Left ventricle myocardium inferior (tissue), 1 donor: ENCODE measurements at regions not wholly inside any gene's neighbourhood (a gene's known extent, or its start where the extent isn't known, plus 50 kb on each side); places are given as distances from the start of the nearest gene placed in this dataset.

ENCODE experiments used
- DNase-seq: peaks from one replicate; pipeline ENCODE4 v3.0.0-alpha.2; 2020
- H3K27ac ChIP-seq: fragments of 200-600 bp; replicated peaks from 2 replicates; pipeline ENCODE4 v1.8.0; 2021
- H3K27me3 ChIP-seq: fragments of 200-600 bp; 2 replicates; pipeline ENCODE4 v1.8.0; 2021; ENCODE audit warnings: low read depth
- H3K36me3 ChIP-seq: fragments of 200-600 bp; 2 replicates; pipeline ENCODE4 v1.8.0; 2021
- H3K4me1 ChIP-seq: fragments of 200-600 bp; 2 replicates; pipeline ENCODE4 v1.8.0; 2021
- H3K4me3 ChIP-seq: fragments of 200-600 bp; 2 replicates; pipeline ENCODE4 v1.8.0; 2021; ENCODE audit warnings: mild to moderate bottlenecking, moderate library complexity
- H3K9me3 ChIP-seq: fragments of 200-600 bp; replicated peaks from 2 replicates; pipeline ENCODE4 v1.8.0; 2021
- intact Hi-C: fragments of 100-400 bp; cut with micrococcal nuclease; formaldehyde crosslinking; loops from one replicate; pipeline ENCODE4 v1.11.0; 2022
- TF ChIP-seq, protein P1 (sequence below): fragments of 200-600 bp; IDR thresholded peaks from 2 replicates; pipeline ENCODE4 v1.8.0; 2021; ENCODE audit warnings: antibody characterized with exemption, mild to moderate bottlenecking, borderline replicate concordance
- donor health status: DM: no; HTN: yes; CAD: no; lungs with severe emphysema.

DNA sequence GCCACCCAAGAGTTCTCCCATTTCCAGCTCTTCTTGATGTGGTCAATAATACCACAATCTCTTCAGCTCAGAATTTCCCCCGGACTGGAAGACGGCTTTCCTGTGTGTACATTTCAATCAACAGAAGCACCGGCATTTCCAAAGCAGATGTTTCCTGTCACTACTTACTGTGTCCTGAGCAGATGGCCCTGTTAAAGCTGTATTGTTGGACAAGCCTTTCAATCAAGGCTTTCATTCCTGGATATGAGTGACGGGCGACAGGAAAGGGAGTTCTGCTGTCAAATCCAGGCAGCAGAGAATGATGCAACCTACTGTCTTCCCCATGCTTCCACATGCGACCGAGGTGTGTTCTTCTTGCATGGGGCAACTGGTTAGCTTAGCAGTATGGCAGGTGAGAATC lies 76.4 kb upstream of the CCDC60 start:
- TF ChIP-seq, protein P1, sequence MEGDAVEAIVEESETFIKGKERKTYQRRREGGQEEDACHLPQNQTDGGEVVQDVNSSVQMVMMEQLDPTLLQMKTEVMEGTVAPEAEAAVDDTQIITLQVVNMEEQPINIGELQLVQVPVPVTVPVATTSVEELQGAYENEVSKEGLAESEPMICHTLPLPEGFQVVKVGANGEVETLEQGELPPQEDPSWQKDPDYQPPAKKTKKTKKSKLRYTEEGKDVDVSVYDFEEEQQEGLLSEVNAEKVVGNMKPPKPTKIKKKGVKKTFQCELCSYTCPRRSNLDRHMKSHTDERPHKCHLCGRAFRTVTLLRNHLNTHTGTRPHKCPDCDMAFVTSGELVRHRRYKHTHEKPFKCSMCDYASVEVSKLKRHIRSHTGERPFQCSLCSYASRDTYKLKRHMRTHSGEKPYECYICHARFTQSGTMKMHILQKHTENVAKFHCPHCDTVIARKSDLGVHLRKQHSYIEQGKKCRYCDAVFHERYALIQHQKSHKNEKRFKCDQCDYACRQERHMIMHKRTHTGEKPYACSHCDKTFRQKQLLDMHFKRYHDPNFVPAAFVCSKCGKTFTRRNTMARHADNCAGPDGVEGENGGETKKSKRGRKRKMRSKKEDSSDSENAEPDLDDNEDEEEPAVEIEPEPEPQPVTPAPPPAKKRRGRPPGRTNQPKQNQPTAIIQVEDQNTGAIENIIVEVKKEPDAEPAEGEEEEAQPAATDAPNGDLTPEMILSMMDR: no peak
- intact Hi-C loops: no loop called here

DNA sequence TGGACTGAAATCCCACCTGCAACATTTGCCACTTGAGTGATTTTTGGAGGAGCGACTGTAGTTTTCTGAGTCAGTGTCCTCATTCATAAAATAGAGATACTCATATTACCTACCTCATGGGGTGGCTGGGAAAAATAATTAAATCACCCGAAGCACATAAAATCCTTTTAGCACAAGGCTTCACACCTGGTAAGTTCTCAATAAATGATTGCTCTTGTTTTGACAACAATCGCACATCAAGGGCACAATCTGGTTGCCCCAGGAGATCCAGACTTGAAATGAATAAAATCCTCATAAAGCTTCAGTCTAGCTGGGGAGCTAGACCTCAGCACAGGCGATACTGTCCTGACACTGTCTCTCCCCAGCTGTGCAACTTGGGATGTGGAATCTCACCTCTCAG lies 76.0 kb upstream of the CCDC60 start:
- intact Hi-C loops: no loop called here
- TF ChIP-seq, protein P1: no peak

More for the DNA sequence above, 76.4 kb upstream of the CCDC60 start:
- Histone ChIP-seq H3K27ac (no peak overlapping the region), H3K4me3 (no peak overlapping the region), H3K4me1 (peaks cover 18% of the 10 kb centered on the region), H3K9me3 (peaks cover 9% of the 10 kb centered on the region), H3K27me3 (no peaks in the 10 kb centered on the region), H3K36me3 (no peaks in the 10 kb centered on the region)
- DNase-seq: no peak

DNA sequence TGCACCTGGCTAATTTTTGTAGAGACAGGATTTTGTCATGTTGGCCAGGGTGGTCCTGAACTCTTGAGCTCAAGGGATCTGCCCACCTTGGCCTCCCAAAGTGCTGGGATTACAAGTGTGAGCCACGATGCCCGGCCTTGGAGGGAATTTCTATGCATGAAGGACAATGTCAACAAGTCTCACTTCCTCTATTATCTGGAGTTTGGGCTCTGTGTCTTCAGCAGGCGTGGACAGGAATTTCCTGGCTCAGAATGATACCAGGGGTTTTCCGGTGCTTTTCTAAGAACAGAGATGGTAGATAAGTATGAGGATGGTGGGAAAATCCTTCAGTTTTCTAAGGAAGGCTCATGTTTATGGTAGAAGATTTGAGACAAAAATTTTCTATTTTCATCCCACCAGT lies 75.0 kb upstream of the CCDC60 start:
- intact Hi-C loops: no loop called here
- no peaks in the 10 kb centered on the region for H3K36me3 ChIP-seq
- H3K27me3 ChIP-seq: no peaks in the 10 kb centered on the region
- peaks cover 9% of the 10 kb centered on the region for H3K9me3 ChIP-seq
- H3K4me3 ChIP-seq: no peak overlapping the region
- TF ChIP-seq, protein P1: no peak
- peaks cover 18% of the 10 kb centered on the region for H3K4me1 ChIP-seq
- no peak overlapping the region for H3K27ac ChIP-seq
- no peak for DNase-seq

More for the DNA sequence above, 76.0 kb upstream of the CCDC60 start:
- Histone ChIP-seq H3K27ac (no peak overlapping the region), H3K4me3 (no peak overlapping the region), H3K36me3 (no peaks in the 10 kb centered on the region), H3K9me3 (peaks cover 9% of the 10 kb centered on the region), H3K27me3 (no peaks in the 10 kb centered on the region), H3K4me1 (peaks cover 18% of the 10 kb centered on the region)
- DNase-seq: no peak

DNA sequence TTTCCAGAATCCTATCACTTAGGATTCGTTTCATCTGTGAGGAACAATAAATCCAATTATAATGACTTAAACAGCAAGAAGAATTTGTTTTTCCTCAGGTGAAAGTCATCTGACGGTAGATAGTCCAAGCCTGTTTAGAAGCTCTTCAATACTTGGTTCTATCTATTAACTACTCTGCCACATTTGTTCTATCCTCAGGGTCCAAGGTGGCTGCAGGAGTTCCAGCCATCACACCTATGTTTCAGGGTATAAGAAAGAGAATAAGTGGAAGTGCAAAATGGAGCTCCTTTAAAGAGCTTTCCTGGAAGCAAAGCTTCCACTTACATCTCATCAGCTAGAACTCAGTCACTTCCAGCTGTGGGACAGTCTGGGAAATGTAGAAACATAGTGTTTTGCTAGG lies 72.1 kb upstream of the CCDC60 start:
- peaks cover 28% of the 10 kb centered on the region for H3K9me3 ChIP-seq
- no peak overlapping the region for H3K27ac ChIP-seq
- peaks cover 15% of the 10 kb centered on the region for H3K4me1 ChIP-seq
- no peaks in the 10 kb centered on the region for H3K36me3 ChIP-seq
- H3K27me3 ChIP-seq: no peaks in the 10 kb centered on the region
- no peak for DNase-seq
- intact Hi-C loops: no loop called here
- TF ChIP-seq, protein P1: no peak
- H3K4me3 ChIP-seq: no peak overlapping the region

DNA sequence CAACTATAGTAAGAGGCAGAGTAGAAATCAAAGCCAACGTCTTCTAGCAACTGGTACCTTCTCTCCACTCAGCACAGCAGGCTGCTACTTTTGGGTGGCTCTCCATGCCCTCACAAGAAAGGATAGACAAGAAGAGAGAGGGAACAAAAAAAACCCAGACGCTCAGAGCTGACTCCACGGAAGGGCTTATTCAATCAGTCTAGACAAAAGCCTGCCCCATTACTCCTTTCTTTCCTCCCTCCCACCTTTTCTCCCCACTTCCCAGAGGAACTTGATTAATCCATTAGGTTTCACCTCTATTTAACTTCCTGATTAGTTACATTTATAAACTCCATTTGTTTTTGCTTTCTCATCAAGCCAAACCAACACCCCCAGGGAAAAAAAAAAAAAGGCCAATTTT lies 71.1 kb upstream of the CCDC60 start:
- intact Hi-C loops: no loop called here
- H3K36me3 ChIP-seq: no peaks in the 10 kb centered on the region
- TF ChIP-seq, protein P1: no peak
- peaks cover 37% of the 10 kb centered on the region for H3K9me3 ChIP-seq
- H3K27ac ChIP-seq: no peak overlapping the region
- H3K27me3 ChIP-seq: no peaks in the 10 kb centered on the region
- H3K4me3 ChIP-seq: no peak overlapping the region
- peaks cover 15% of the 10 kb centered on the region for H3K4me1 ChIP-seq
- no peak for DNase-seq

DNA sequence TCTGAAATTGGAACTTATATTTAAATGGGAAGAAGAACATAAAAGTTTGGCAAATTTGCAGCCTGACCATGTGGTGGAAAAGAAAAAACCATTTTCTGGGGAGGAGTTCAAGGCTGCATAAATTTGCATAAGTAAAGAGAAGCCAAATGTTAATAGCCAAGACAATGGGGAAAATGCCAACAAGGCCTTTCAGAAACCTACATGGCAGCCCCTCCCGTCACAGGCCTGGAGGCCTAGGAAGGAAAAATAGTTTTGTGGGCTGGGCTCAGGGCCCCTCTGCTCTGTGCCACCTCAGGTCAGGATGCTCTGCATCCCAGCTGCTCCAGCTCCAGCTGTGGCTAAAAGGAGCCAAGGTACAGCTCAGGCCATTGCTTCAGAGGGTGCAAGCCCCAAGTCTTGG lies 67.6 kb upstream of the CCDC60 start:
- DNase-seq: no peak
- no peak overlapping the region for H3K27ac ChIP-seq
- intact Hi-C loops: no loop called here
- no peak overlapping the region for H3K4me3 ChIP-seq
- TF ChIP-seq, protein P1: no peak
- H3K27me3 ChIP-seq: no peaks in the 10 kb centered on the region
- no peaks in the 10 kb centered on the region for H3K4me1 ChIP-seq
- peaks cover 37% of the 10 kb centered on the region for H3K9me3 ChIP-seq
- no peaks in the 10 kb centered on the region for H3K36me3 ChIP-seq
